ENCODE measurements at regions not wholly inside any gene's neighbourhood (a gene's known extent, or its start where the extent isn't known, plus 50 kb on each side); places are given as distances from the start of the nearest gene placed in this dataset.

DNA sequence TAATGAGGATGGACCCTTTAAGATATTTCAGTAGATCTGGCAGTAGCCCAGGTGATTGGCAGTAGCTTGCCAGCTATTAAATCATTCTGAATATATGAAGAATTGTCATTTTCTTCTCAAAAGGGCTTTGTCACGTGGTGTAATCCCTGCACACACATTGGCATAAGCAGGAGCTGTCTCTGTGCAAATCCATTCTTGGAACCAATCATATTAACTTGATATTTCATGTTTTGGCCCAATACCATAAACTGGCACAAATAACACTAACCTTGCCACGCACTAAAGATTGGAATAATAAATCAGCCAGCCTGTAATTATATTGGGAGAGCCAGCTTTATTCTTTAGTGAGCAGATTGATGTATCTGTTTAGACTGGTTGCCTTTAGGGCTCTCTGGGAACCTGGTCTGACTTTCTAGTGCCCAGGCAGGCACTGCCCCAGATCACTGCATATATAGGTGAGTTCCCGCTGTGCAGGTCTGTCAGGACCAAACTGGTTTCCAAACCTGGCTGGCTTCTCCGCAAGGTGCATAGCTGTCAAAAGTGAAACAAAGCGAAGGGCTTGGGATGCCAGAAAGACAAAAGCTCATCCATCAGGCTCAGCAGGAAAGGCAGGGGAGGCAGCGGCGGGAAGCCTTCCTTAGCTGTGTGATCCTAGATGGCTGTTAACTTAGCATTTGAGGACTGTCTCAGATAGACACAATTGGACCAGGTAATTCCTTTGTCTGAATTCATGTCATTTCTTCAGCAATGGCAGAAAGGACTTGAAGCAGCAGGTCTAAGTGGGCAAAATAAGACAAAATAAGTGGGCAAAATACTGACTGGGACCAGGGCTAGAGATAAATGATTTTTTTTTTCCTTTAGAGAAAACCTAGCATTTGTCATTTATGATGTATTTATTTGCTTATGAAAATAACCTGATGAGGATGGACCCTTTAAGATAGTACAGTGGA is 128.8 kb upstream of the DYRK2 start:
- Histone ChIP-seq H3K4me2 (ENCODE audit: insufficient read depth, low read length) (no peak overlapping the region), H3K9ac (ENCODE audit: low read depth, low read length) (no peak overlapping the region), H4K20me1 (ENCODE audit: insufficient read depth, low read length) (no peaks in the 10 kb centered on the region), H2AFZ (ENCODE audit: low read depth, low read length) (no peak overlapping the region), H3K4me3 (ENCODE audit: low read depth in 1 of 2, low read length in 2 of 2) (no peak overlapping the region), H3K27me3 (ENCODE audit: insufficient read depth, low read length, poor library complexity) (no peaks in the 10 kb centered on the region), H3K36me3 (ENCODE audit: insufficient read depth, low read length) (no peaks in the 10 kb centered on the region), H3K9me3 (ENCODE audit: insufficient read depth, low read length, severe bottlenecking) (no peaks in the 10 kb centered on the region), H3K27ac (ENCODE audit: low read length) (no peak overlapping the region), H3K4me1 (ENCODE audit: insufficient read depth, low read length) (peaks cover 31% of the 10 kb centered on the region), H3K79me2 (ENCODE audit: insufficient read depth, low read length) (no peaks in the 10 kb centered on the region)
- TF ChIP-seq, protein P1, sequence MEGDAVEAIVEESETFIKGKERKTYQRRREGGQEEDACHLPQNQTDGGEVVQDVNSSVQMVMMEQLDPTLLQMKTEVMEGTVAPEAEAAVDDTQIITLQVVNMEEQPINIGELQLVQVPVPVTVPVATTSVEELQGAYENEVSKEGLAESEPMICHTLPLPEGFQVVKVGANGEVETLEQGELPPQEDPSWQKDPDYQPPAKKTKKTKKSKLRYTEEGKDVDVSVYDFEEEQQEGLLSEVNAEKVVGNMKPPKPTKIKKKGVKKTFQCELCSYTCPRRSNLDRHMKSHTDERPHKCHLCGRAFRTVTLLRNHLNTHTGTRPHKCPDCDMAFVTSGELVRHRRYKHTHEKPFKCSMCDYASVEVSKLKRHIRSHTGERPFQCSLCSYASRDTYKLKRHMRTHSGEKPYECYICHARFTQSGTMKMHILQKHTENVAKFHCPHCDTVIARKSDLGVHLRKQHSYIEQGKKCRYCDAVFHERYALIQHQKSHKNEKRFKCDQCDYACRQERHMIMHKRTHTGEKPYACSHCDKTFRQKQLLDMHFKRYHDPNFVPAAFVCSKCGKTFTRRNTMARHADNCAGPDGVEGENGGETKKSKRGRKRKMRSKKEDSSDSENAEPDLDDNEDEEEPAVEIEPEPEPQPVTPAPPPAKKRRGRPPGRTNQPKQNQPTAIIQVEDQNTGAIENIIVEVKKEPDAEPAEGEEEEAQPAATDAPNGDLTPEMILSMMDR (IDR thresholded peaks at IDR 0.05; ENCODE audit: borderline replicate concordance, extremely low read depth, low read length, poor library complexity, severe bottlenecking), result no peak
- no peak for TF ChIP-seq EZH2 (IDR thresholded peaks at IDR 0.05; ENCODE audit: borderline replicate concordance, low read depth, low read length, severe bottlenecking)
- ATAC-seq (ENCODE audit: insufficient read depth, low read depth) (no peak), DNase-seq (no peak)

DNA sequence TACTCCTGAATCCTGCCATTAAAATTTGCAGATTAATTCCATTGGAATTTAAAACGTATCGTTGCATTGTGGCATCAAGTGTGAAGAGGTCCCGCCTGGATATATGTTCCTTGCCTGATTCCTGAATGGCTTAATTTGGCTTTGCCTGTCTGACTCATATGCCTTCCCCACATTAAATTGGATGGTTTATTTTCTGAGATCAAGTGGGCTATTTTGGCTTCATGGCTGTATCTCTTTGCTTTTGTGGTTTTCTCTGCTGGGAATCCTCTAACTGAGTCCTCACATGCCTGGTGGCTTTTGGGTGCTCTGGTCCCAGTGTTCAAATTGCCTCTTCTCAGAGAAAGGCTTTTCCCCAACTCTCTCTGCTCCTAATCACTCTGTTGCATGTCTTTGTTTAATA is 127.9 kb upstream of the DYRK2 start:
- Histone ChIP-seq H3K36me3 (ENCODE audit: insufficient read depth, low read length) (no peaks in the 10 kb centered on the region), H3K4me2 (ENCODE audit: insufficient read depth, low read length) (no peak overlapping the region), H2AFZ (ENCODE audit: low read depth, low read length) (no peak overlapping the region), H3K4me3 (ENCODE audit: low read depth in 1 of 2, low read length in 2 of 2) (no peak overlapping the region), H3K27ac (ENCODE audit: low read length) (no peak overlapping the region), H3K4me1 (ENCODE audit: insufficient read depth, low read length) (peaks cover 23% of the 10 kb centered on the region), H3K27me3 (ENCODE audit: insufficient read depth, low read length, poor library complexity) (no peaks in the 10 kb centered on the region), H3K79me2 (ENCODE audit: insufficient read depth, low read length) (no peaks in the 10 kb centered on the region), H4K20me1 (ENCODE audit: insufficient read depth, low read length) (no peaks in the 10 kb centered on the region), H3K9me3 (ENCODE audit: insufficient read depth, low read length, severe bottlenecking) (no peaks in the 10 kb centered on the region), H3K9ac (ENCODE audit: low read depth, low read length) (no peak overlapping the region)
- TF ChIP-seq, protein P1 (IDR thresholded peaks at IDR 0.05; ENCODE audit: borderline replicate concordance, extremely low read depth, low read length, poor library complexity, severe bottlenecking), result no peak
- no peak for TF ChIP-seq EZH2 (IDR thresholded peaks at IDR 0.05; ENCODE audit: borderline replicate concordance, low read depth, low read length, severe bottlenecking)
- ATAC-seq (ENCODE audit: insufficient read depth, low read depth) (no peak), DNase-seq (no peak)

DNA sequence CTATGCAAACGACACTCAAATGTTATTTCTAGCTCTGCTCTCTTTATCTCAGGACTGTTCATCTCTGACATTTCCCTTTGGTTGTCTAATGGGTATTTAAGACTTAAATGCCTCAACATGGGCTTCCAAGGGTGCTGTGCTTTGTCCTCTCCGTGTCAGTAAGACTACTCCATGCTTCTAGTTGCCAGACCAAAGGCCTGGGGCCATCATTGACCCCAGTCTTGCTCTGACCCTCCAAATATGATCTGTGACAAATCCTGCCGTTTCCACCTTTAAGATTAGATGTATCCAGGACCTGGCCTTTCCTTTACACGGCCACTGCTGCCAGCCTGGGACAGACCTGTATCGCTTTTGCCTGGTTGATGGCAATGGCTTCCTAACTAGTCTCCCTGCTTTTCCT is 126.3 kb upstream of the DYRK2 start:
- no peak overlapping the region for H2AFZ ChIP-seq (ENCODE audit: low read depth, low read length)
- ATAC-seq (ENCODE audit: insufficient read depth, low read depth), result no peak

More for the DNA sequence above, 126.3 kb upstream of the DYRK2 start:
- no peaks in the 10 kb centered on the region for H3K9me3 ChIP-seq (ENCODE audit: insufficient read depth, low read length, severe bottlenecking)
- no peaks in the 10 kb centered on the region for H3K36me3 ChIP-seq (ENCODE audit: insufficient read depth, low read length)
- TF ChIP-seq, protein P1 (IDR thresholded peaks at IDR 0.05; ENCODE audit: borderline replicate concordance, extremely low read depth, low read length, poor library complexity, severe bottlenecking), result no peak
- TF ChIP-seq EZH2 (IDR thresholded peaks at IDR 0.05; ENCODE audit: borderline replicate concordance, low read depth, low read length, severe bottlenecking), result no peak
- no peak overlapping the region for H3K4me3 ChIP-seq (ENCODE audit: low read depth in 1 of 2, low read length in 2 of 2)
- DNase-seq, result no peak
- no peaks in the 10 kb centered on the region for H3K27me3 ChIP-seq (ENCODE audit: insufficient read depth, low read length, poor library complexity)
- no peak overlapping the region for H3K9ac ChIP-seq (ENCODE audit: low read depth, low read length)
- peaks cover 7% of the 10 kb centered on the region; the same call in 1 of the 2 replicates for H3K4me1 ChIP-seq (ENCODE audit: insufficient read depth, low read length)
- H3K79me2 ChIP-seq (ENCODE audit: insufficient read depth, low read length), result no peaks in the 10 kb centered on the region
- no peak overlapping the region for H3K27ac ChIP-seq (ENCODE audit: low read length)
- H4K20me1 ChIP-seq (ENCODE audit: insufficient read depth, low read length), result no peaks in the 10 kb centered on the region
- no peak overlapping the region for H3K4me2 ChIP-seq (ENCODE audit: insufficient read depth, low read length)
